GM12874 (cell line): ENCODE measurements at regions not wholly inside any gene's neighbourhood (a gene's known extent, or its start where the extent isn't known, plus 50 kb on each side); places are given as distances from the start of the nearest gene placed in this dataset.

ENCODE experiments used
- TF ChIP-seq, protein P1 (sequence below): IDR thresholded peaks from 2 replicates; pipeline ENCODE4 v1.5.1; 2011; ENCODE audit warnings: low read depth, mild to moderate bottlenecking, control low read depth, low read length, moderate library complexity; ENCODE audit not compliant: insufficient read depth

DNA sequence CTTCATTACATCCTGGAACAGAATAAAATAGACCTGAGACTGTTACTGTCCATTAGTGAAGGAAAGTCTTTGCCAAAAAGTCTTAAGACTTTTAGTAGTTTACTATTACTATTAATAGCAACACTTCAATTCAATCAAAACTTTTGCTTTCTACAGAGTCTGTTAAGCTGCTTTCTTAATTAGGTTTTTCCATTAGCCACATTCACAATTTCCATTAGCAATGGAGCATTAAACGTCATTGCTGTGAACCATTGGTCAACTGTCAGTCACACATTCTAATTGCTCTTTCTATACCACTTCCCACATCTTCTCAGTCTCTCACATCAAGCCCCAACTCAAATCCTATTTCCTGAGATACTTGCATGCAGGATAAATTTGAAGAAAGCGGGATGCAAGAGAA, 736.6 kb upstream of the SORCS1 start:
- TF ChIP-seq, protein P1, sequence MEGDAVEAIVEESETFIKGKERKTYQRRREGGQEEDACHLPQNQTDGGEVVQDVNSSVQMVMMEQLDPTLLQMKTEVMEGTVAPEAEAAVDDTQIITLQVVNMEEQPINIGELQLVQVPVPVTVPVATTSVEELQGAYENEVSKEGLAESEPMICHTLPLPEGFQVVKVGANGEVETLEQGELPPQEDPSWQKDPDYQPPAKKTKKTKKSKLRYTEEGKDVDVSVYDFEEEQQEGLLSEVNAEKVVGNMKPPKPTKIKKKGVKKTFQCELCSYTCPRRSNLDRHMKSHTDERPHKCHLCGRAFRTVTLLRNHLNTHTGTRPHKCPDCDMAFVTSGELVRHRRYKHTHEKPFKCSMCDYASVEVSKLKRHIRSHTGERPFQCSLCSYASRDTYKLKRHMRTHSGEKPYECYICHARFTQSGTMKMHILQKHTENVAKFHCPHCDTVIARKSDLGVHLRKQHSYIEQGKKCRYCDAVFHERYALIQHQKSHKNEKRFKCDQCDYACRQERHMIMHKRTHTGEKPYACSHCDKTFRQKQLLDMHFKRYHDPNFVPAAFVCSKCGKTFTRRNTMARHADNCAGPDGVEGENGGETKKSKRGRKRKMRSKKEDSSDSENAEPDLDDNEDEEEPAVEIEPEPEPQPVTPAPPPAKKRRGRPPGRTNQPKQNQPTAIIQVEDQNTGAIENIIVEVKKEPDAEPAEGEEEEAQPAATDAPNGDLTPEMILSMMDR, result no peak

DNA sequence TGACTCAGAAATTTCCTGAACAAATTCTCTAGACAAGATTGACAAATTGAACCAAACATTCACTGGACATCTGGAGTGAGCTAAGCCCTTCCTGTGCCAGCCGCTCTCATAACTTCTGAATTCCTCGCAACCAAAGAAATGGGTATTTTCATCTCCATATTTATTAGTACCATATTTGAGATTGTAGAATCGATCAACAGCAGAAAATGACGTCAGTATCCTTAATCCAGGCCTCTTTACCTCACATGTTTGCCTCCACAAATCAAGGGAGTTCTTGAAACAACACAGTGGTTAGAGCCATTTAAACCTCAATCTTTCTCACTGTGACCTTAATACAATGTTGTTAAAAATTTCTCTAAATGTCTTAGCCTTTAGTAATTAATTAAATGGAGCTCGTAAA, 735.6 kb upstream of the SORCS1 start:
- TF ChIP-seq, protein P1, result no peak

DNA sequence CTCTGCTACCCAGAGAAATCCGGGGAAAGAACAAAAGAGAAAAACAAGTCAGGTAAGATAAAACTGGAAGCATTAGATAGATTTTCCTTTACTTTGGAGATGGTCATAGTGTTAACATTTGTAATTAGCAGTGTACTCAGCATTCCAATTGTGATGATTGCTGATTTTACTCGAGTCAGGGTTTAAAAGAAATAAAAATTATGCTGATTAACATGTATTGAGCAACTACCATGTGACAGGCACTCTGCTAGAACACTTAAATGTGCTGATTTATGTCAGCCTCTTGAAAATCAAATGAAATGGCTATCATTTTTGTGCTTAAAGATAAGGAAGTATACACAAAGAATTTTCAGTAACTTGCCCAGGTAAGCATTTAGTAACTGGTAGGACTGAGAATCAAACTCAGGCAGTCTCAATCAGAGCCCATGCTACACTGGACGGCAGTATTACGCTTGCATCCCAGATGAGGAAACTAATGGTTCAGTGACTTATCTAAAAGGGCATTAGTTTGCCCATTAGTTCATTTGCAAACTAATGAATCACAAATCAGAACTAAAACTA, 735.1 kb upstream of the SORCS1 start:
- TF ChIP-seq, protein P1, result no peak

DNA sequence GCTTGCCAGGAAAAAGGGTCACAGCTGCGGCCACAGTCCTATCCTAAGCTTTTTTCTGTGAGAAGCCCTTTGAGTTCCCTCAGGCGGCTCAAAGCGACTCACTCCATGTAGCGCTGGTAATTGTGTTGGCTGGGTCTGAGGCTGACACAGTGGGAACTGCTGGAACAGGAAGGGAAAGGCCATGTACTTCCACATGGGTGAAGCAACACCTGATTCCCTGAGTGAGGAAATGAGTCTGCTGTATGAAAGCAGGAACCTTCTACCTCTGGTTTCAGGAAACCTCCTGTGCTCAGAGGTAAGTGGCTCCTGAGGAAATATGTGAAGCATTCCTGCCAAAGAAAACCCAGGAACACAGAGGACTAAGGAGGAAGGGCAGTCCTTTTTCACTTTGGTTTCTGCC, 734.6 kb upstream of the SORCS1 start:
- TF ChIP-seq, protein P1, result no peak

DNA sequence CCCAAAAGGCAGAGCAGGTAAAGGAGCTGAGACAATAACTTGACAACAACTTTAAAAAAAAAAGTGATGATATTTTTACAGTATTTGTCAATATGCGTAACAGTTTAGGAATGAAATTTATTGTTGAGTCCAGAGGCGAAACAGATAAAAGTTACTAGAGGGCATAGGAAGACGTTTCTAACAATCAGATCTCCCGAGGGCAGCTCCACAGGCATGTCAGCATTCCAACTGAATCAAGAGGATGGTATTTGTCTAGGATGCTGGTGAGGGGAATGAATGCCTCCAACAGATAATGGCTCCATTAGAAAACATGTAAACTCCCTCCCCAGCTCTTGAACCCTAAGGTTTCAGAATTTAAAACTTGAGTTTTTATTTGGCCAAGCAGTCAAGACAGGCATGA, 733.9 kb upstream of the SORCS1 start:
- TF ChIP-seq, protein P1, result no peak

DNA sequence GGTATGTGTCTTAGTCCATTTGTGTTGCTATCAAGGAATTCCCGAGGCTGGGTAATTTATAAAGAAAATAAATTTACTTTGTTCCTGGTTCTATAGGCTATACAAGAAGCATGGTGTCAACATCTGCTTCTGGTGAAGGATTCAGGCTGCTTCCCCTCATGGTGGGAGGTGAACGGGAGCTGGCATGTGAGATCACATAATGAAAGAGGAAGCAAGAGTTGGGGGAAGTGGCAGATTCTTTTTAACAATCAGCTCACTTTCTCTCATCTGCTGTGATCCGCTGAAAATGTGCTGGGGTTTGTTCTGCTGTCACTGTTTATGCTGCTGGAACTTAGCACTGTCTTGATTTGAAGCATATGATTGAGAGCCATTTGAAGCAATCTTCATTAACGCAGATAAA, 730.0 kb upstream of the SORCS1 start:
- TF ChIP-seq, protein P1, result no peak

DNA sequence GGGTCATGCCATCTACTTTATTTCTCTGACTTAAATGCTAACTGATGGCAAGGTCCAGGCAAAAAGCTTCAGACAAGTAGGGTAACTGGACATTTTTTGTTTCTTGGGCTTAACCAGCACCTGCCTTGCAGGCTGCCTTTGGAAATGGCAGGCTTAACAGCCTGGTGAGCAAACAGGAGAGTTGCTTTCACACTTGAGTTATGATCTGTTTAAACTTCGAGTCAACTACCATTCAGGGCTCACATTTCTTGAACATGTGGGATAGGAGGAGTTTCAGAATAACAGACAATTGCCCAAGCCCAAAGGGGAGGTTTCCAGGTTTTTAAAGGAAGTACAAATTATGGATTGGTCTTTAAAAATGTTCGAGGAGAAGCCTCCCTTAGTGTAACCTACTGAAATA, 724.6 kb upstream of the SORCS1 start:
- TF ChIP-seq, protein P1, result no peak

DNA sequence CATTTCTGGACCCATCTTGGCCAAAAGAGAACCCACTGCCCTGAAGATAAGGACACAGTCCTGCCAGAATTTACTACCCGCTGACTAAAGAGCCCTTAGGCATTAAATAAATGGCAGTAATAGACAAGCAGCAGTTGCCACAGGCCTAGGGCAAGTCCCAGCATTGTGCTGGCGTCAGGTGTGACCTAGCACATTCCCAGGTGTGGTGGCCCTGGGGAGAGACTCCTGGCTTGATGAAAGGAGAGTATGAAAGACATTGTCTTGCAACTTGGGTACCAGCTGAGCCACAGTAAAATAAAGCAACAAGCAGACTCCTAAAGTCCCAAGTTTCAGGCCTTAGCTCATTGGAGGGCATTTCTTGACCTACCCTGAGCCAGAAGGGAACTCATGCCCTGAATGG, 715.7 kb upstream of the SORCS1 start:
- TF ChIP-seq, protein P1, result no peak
